ENCODE measurements at regions not wholly inside any gene's neighbourhood (a gene's known extent, or its start where the extent isn't known, plus 50 kb on each side); places are given as distances from the start of the nearest gene placed in this dataset.

- TF ChIP-seq, protein P1, sequence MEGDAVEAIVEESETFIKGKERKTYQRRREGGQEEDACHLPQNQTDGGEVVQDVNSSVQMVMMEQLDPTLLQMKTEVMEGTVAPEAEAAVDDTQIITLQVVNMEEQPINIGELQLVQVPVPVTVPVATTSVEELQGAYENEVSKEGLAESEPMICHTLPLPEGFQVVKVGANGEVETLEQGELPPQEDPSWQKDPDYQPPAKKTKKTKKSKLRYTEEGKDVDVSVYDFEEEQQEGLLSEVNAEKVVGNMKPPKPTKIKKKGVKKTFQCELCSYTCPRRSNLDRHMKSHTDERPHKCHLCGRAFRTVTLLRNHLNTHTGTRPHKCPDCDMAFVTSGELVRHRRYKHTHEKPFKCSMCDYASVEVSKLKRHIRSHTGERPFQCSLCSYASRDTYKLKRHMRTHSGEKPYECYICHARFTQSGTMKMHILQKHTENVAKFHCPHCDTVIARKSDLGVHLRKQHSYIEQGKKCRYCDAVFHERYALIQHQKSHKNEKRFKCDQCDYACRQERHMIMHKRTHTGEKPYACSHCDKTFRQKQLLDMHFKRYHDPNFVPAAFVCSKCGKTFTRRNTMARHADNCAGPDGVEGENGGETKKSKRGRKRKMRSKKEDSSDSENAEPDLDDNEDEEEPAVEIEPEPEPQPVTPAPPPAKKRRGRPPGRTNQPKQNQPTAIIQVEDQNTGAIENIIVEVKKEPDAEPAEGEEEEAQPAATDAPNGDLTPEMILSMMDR (IDR thresholded peaks at IDR 0.05; ENCODE audit: low read depth, low read length), result no peak
- TF ChIP-seq POLR2A (IDR thresholded peaks at IDR 0.05; ENCODE audit: extremely low read depth, insufficient read length) (no peak), MAX (IDR thresholded peaks at IDR 0.05; ENCODE audit: low read depth, low read length) (no peak), MYC (IDR thresholded peaks at IDR 0.05; ENCODE audit: low read depth, low read length) (no peak)
Observed at GRCh38 chr14:48955857-48956256, 630.3 kb downstream of the RPS29 start.
